Mesenchymal stem cell (in vitro differentiated cells and primary cell): ENCODE measurements at regions not wholly inside any gene's neighbourhood (a gene's known extent, or its start where the extent isn't known, plus 50 kb on each side); places are given as distances from the start of the nearest gene placed in this dataset.

Source experiments
- DNase-seq: peaks from one replicate; pipeline ENCODE4 v3.0.0-alpha.2; 2013
- H2AFZ ChIP-seq: one replicate; pipeline ENCODE4 v1.6.1; 2013; ENCODE audit warnings: low read depth, mild to moderate bottlenecking, control low read depth, inconsistent platforms, low read length, moderate library complexity
- H2AK5ac ChIP-seq: 2 replicates; pipeline ENCODE4 v1.6.1; 2013; ENCODE audit warnings: low read length, moderate library complexity, mild to moderate bottlenecking, inconsistent platforms; ENCODE audit not compliant: severe bottlenecking
- H2BK120ac ChIP-seq: one replicate; pipeline ENCODE4 v1.6.1; 2013; ENCODE audit warnings: low read depth, mild to moderate bottlenecking, inconsistent platforms, low read length, moderate library complexity
- H2BK12ac ChIP-seq, 2 experiments: one replicate each; pipeline ENCODE4 v1.6.1; 2013; ENCODE audit warnings: inconsistent platforms in 2 of 2, low read length in 2 of 2, mild to moderate bottlenecking in 2 of 2, moderate library complexity in 2 of 2, control low read depth in 1 of 2
- H2BK15ac ChIP-seq: one replicate; pipeline ENCODE4 v1.6.1; 2013; ENCODE audit warnings: mild to moderate bottlenecking, low read depth, inconsistent platforms; ENCODE audit not compliant: poor library complexity, severe bottlenecking
- H2BK5ac ChIP-seq: 2 replicates; pipeline ENCODE4 v1.6.1; 2013; ENCODE audit warnings: low read depth, mild to moderate bottlenecking, low read length, control low read depth, inconsistent platforms; ENCODE audit not compliant: poor library complexity, severe bottlenecking
- H3K14ac ChIP-seq, 2 experiments: one replicate each; pipeline ENCODE4 v1.6.1; 2013; ENCODE audit warnings: inconsistent platforms in 2 of 2, low read length in 2 of 2, control low read depth in 1 of 2, mild to moderate bottlenecking in 1 of 2, moderate library complexity in 1 of 2
- H3K18ac ChIP-seq, 2 experiments: one replicate each; pipeline ENCODE4 v1.6.1; 2013; ENCODE audit warnings: inconsistent platforms in 2 of 2, low read length in 2 of 2, control low read depth in 1 of 2, low read depth in 1 of 2, mild to moderate bottlenecking in 1 of 2
- H3K23ac ChIP-seq, 2 experiments: one replicate each; pipeline ENCODE4 v1.6.1; 2013; ENCODE audit warnings: inconsistent platforms in 2 of 2, low read length in 2 of 2, mild to moderate bottlenecking in 2 of 2, moderate library complexity in 2 of 2, control low read depth in 1 of 2
- H3K27ac ChIP-seq: 2 replicates; pipeline ENCODE4 v1.5.1; 2013; ENCODE audit warnings: mild to moderate bottlenecking, moderate library complexity, low read length, control low read depth, inconsistent platforms; ENCODE audit not compliant: poor library complexity, severe bottlenecking
- H3K27me3 ChIP-seq, 2 experiments: 2 replicates each; pipeline versions ENCODE4 v1.6.1 to v1.7.0; 2013; ENCODE audit warnings: low read length in 2 of 2, mild to moderate bottlenecking in 2 of 2, moderate library complexity in 2 of 2, control low read depth in 1 of 2, inconsistent platforms in 1 of 2; ENCODE audit not compliant: control insufficient read depth in 1 of 2, insufficient read depth in 1 of 2
- H3K36me3 ChIP-seq, 2 experiments: 2 replicates each; pipeline versions ENCODE4 v1.6.1 to v1.7.0; 2013; ENCODE audit warnings: low read length in 2 of 2, control low read depth in 1 of 2, inconsistent platforms in 1 of 2, low read depth in 1 of 2, mild to moderate bottlenecking in 1 of 2; ENCODE audit not compliant: insufficient read depth in 2 of 2, control insufficient read depth in 1 of 2
- H3K4ac ChIP-seq, 2 experiments: one replicate each; pipeline ENCODE4 v1.6.1; 2013; ENCODE audit warnings: inconsistent platforms in 2 of 2, low read length in 2 of 2, mild to moderate bottlenecking in 2 of 2, moderate library complexity in 2 of 2, control low read depth in 1 of 2, low read depth in 1 of 2
- H3K4me1 ChIP-seq: 2 replicates; pipeline ENCODE4 v1.6.1; 2013; ENCODE audit warnings: low read depth, low read length, control low read depth; ENCODE audit not compliant: control insufficient read depth, insufficient read depth
- H3K4me2 ChIP-seq: 2 replicates; pipeline ENCODE4 v1.6.1; 2013; ENCODE audit warnings: low read length, mild to moderate bottlenecking, inconsistent platforms; ENCODE audit not compliant: poor library complexity, severe bottlenecking
- H3K4me3 ChIP-seq, 2 experiments: 2 replicates each; pipeline versions ENCODE4 v1.5.1 to v1.7.0; 2013; ENCODE audit warnings: low read length in 2 of 2, mild to moderate bottlenecking in 2 of 2, control low read depth in 1 of 2, low read depth in 1 of 2; ENCODE audit not compliant: insufficient read depth in 1 of 2
- H3K79me1 ChIP-seq: replicated peaks from 2 replicates; pipeline ENCODE4 v1.6.1; 2013; ENCODE audit warnings: mild to moderate bottlenecking, control low read depth, low read length, inconsistent platforms; ENCODE audit not compliant: poor library complexity, severe bottlenecking
- H3K9ac ChIP-seq: 2 replicates; pipeline ENCODE4 v1.7.0; 2013; ENCODE audit warnings: mild to moderate bottlenecking, low read length, moderate library complexity
- H3K9me3 ChIP-seq: 2 replicates; pipeline ENCODE4 v1.7.0; 2013; ENCODE audit warnings: mild to moderate bottlenecking, low read length; ENCODE audit not compliant: control insufficient read depth
- H4K8ac ChIP-seq: one replicate; pipeline ENCODE4 v1.6.1; 2013; ENCODE audit warnings: inconsistent platforms, mild to moderate bottlenecking, low read length, moderate library complexity
- H4K91ac ChIP-seq: one replicate; pipeline ENCODE4 v1.6.1; 2013; ENCODE audit warnings: mild to moderate bottlenecking, low read length, inconsistent platforms
- WGBS: methylation state at CpG from one replicate; pipeline ENCODE4 v1.1.7; 2013; ENCODE audit warnings: mixed read lengths; 5-methylcytosine and 5-hydroxymethylcytosine counted together

GRCh38 chr20:59378966-59379365 is 78.6 kb downstream of the EDN3 start:
- Histone ChIP-seq H3K27me3 (peaks cover 0 to 39% of the 10 kb centered on the region in 2 experiments), H3K4me3 (no peak overlapping the region), H3K27ac (no peak overlapping the region), H2BK12ac (no peak overlapping the region), H3K9ac (no peak overlapping the region), H2BK120ac (no peak overlapping the region), H3K4me2 (no peak overlapping the region), H2BK15ac (no peak overlapping the region), H2AFZ (no peak overlapping the region), H3K4ac (no peak overlapping the region), H3K36me3 (no peaks in the 10 kb centered on the region), H4K8ac (no peak overlapping the region), H3K23ac (no peak overlapping the region), H3K18ac (no peak overlapping the region), H4K91ac (no peak overlapping the region), H3K79me1 (no peaks in the 10 kb centered on the region), H3K4me1 (no peaks in the 10 kb centered on the region), H2AK5ac (no peak overlapping the region), H2BK5ac (no peak overlapping the region), H3K9me3 (no peaks in the 10 kb centered on the region), H3K14ac (no peak overlapping the region)
- DNase-seq: no peak
- 59% methylated on average over 5 of the region's 5 CpGs for WGBS

GRCh38 chr20:59381689-59382088 is 81.3 kb downstream of the EDN3 start:
- no peak overlapping the region for H2BK5ac ChIP-seq
- H2BK15ac ChIP-seq: no peak overlapping the region
- H3K4me2 ChIP-seq: no peak overlapping the region
- H3K27ac ChIP-seq: no peak overlapping the region
- no peak overlapping the region for H3K18ac ChIP-seq
- H2AFZ ChIP-seq: no peak overlapping the region
- no peaks in the 10 kb centered on the region for H3K4me1 ChIP-seq
- H2BK12ac ChIP-seq: no peak overlapping the region
- H3K27me3 ChIP-seq: peaks cover 0 to 44% of the 10 kb centered on the region in 2 experiments
- no peak overlapping the region for H3K4me3 ChIP-seq
- WGBS: 75% methylated on average over 7 of the region's 8 CpGs
- H3K36me3 ChIP-seq: no peaks in the 10 kb centered on the region
- no peak overlapping the region for H4K91ac ChIP-seq
- H3K9ac ChIP-seq: no peak overlapping the region
- no peak for DNase-seq
- H3K79me1 ChIP-seq: no peaks in the 10 kb centered on the region
- H3K9me3 ChIP-seq: no peaks in the 10 kb centered on the region
- H2BK120ac ChIP-seq: no peak overlapping the region
- H4K8ac ChIP-seq: no peak overlapping the region
- H3K4ac ChIP-seq: no peak overlapping the region
- H3K23ac ChIP-seq: no peak overlapping the region
- H2AK5ac ChIP-seq: no peak overlapping the region
- H3K14ac ChIP-seq: no peak overlapping the region

GRCh38 chr20:59382157-59382725 is 81.8 kb downstream of the EDN3 start:
- Histone ChIP-seq H3K18ac (no peak overlapping the region), H2AK5ac (no peak overlapping the region), H2BK15ac (no peak overlapping the region), H2AFZ (no peak overlapping the region), H3K4me3 (no peak overlapping the region), H3K27ac (no peak overlapping the region), H3K27me3 (peaks cover 0 to 44% of the 10 kb centered on the region in 2 experiments), H3K4me2 (no peak overlapping the region), H3K4me1 (no peaks in the 10 kb centered on the region), H2BK5ac (no peak overlapping the region), H4K91ac (no peak overlapping the region), H3K36me3 (no peaks in the 10 kb centered on the region), H3K23ac (no peak overlapping the region), H3K4ac (no peak overlapping the region), H2BK12ac (no peak overlapping the region), H3K79me1 (no peaks in the 10 kb centered on the region), H4K8ac (no peak overlapping the region), H3K14ac (no peak overlapping the region), H3K9ac (no peak overlapping the region), H2BK120ac (no peak overlapping the region), H3K9me3 (no peaks in the 10 kb centered on the region)
- DNase-seq: no peak
- WGBS: 82% methylated on average over 19 of the region's 19 CpGs

- no peak overlapping the region for H3K4me3 ChIP-seq
- 74% methylated on average over 10 of the region's 10 CpGs for WGBS
- peaks cover 0 to 42% of the 10 kb centered on the region in 2 experiments for H3K27me3 ChIP-seq
- no peak overlapping the region for H2AK5ac ChIP-seq
- no peak for DNase-seq
- H3K4me1 ChIP-seq: no peaks in the 10 kb centered on the region
- no peak overlapping the region for H2BK15ac ChIP-seq
- H3K18ac ChIP-seq: no peak overlapping the region
- no peak overlapping the region for H3K14ac ChIP-seq
- H3K4ac ChIP-seq: no peak overlapping the region
- H3K79me1 ChIP-seq: no peaks in the 10 kb centered on the region
- H3K23ac ChIP-seq: no peak overlapping the region
- no peak overlapping the region for H2BK12ac ChIP-seq
- H3K36me3 ChIP-seq: no peaks in the 10 kb centered on the region
- H4K91ac ChIP-seq: no peak overlapping the region
- no peak overlapping the region for H3K27ac ChIP-seq
- no peak overlapping the region for H3K4me2 ChIP-seq
- H4K8ac ChIP-seq: no peak overlapping the region
- H3K9me3 ChIP-seq: no peaks in the 10 kb centered on the region
- H2BK120ac ChIP-seq: no peak overlapping the region
- H2BK5ac ChIP-seq: no peak overlapping the region
- H3K9ac ChIP-seq: no peak overlapping the region
- no peak overlapping the region for H2AFZ ChIP-seq
Measured at GRCh38 chr20:59382907-59383306, 82.5 kb downstream of the EDN3 start.
